GM12878 (cell line): ENCODE measurements at regions not wholly inside any gene's neighbourhood (a gene's known extent, or its start where the extent isn't known, plus 50 kb on each side); places are given as distances from the start of the nearest gene placed in this dataset.

Experiments used
- ATAC-seq: fragments of 200-7000 bp; cut with Tn5 transposase; 3 replicates; pipeline ENCODE4 v1.9.1; 2020; ENCODE audit warnings: mild to moderate bottlenecking, moderate library complexity
- BruUV-seq: library from RNA; stranded (reverse); fragments of 400-500 nt; replicated peaks from 2 replicates; lab custom pipeline; 2021; lab: Mats Ljungman, UMichigan
- CTCF ChIA-PET: fragments of 300-600 bp; sonication (Branson Sonifier 250); formaldehyde crosslinking; extraction: SDS; loops from one replicate; lab custom pipeline; 2021; ENCODE audit warnings: inconsistent platforms; lab: Yijun Ruan, JAX
- POLR2A ChIA-PET: fragments of 350-600 bp; formaldehyde crosslinking; extraction: SDS; loops from one replicate; lab custom pipeline; 2021; ENCODE audit warnings: inconsistent platforms; lab: Charles Lee
- RAD21 ChIA-PET: fragments of 300-600 bp; sonication (Branson Sonifier 250); formaldehyde crosslinking; loops from one replicate; lab custom pipeline; 2023; ENCODE audit warnings: antibody characterized with exemption; ENCODE audit not compliant: unreplicated experiment; lab: Charles Lee
- SMC1A ChIA-PET: fragments of 300-600 bp; sonication (Branson Sonifier 250); formaldehyde crosslinking; loops from one replicate; lab custom pipeline; 2023; ENCODE audit not compliant: unreplicated experiment, uncharacterized antibody; lab: Charles Lee
- DNase-seq: peaks from one replicate; pipeline ENCODE4 v3.0.0-alpha.2; 2011; ENCODE audit warnings: low read depth, low spot score
- FAIRE-seq: peaks from 3 replicates; lab custom pipeline; 2011; peaks lifted over from hg19 to GRCh38; lab: Jason Lieb, UNC
- H2AFZ ChIP-seq: 2 replicates; pipeline ENCODE4 v1.6.0; 2011; ENCODE audit warnings: low read depth, low read length, control low read depth; ENCODE audit not compliant: control insufficient read depth
- H3K27ac ChIP-seq: 2 replicates; pipeline ENCODE4 v1.5.1; 2011; ENCODE audit warnings: control low read depth; ENCODE audit not compliant: control insufficient read depth, insufficient read depth
- H3K27me3 ChIP-seq, 2 experiments: replicated peaks in 1 of 2; 2 replicates each; pipeline versions ENCODE4 v1.6.0 to v1.6.1; 2011; ENCODE audit warnings: low read length in 1 of 2; ENCODE audit not compliant: control insufficient read depth in 2 of 2, insufficient read depth in 2 of 2
- H3K36me3 ChIP-seq, 2 experiments: 2 replicates each; pipeline ENCODE4 v1.5.1; 2011; ENCODE audit warnings: low read length in 1 of 2; ENCODE audit not compliant: control insufficient read depth in 2 of 2, insufficient read depth in 2 of 2
- H3K4me1 ChIP-seq: 2 replicates; pipeline ENCODE4 v1.6.1; 2011; ENCODE audit warnings: mild to moderate bottlenecking, low read length, moderate library complexity, mixed read lengths; ENCODE audit not compliant: control insufficient read depth, insufficient read depth
- H3K4me2 ChIP-seq: 2 replicates; pipeline ENCODE4 v1.6.0; 2011; ENCODE audit warnings: control low read depth; ENCODE audit not compliant: control insufficient read depth, insufficient read depth
- H3K4me3 ChIP-seq: fragments of 200-600 bp; sonication (generic); 2 replicates; pipeline ENCODE4 v1.5.1; 2016
- H3K79me2 ChIP-seq: 2 replicates; pipeline ENCODE4 v1.6.0; 2011; ENCODE audit warnings: low read length; ENCODE audit not compliant: control insufficient read depth, insufficient read depth
- H3K9ac ChIP-seq: 2 replicates; pipeline ENCODE4 v1.8.0; 2011; ENCODE audit warnings: low read length, control low read depth, mixed read lengths; ENCODE audit not compliant: control insufficient read depth, insufficient read depth
- H3K9me3 ChIP-seq: replicated peaks from 3 replicates; pipeline ENCODE4 v1.5.1; 2011; ENCODE audit warnings: mild to moderate bottlenecking, low read length; ENCODE audit not compliant: control insufficient read depth, insufficient read depth
- H4K20me1 ChIP-seq: 2 replicates; pipeline ENCODE4 v1.6.0; 2011; ENCODE audit not compliant: control insufficient read depth, insufficient read depth
- CBFB ChIP-seq: IDR thresholded peaks from 2 replicates; pipeline ENCODE4 v1.6.1; 2016; ENCODE audit warnings: antibody characterized with exemption, low read depth
- MAX ChIP-seq: IDR thresholded peaks from 2 replicates; pipeline ENCODE4 v1.6.1; 2012; ENCODE audit warnings: low read depth, low read length, improper control_type of control experiment
- ZNF592 ChIP-seq: fragments of 450-650 bp; IDR thresholded peaks from 2 replicates; pipeline ENCODE4 v1.6.1; 2017; ENCODE audit warnings: mild to moderate bottlenecking, moderate library complexity
- WGBS: methylation state at CpG from one replicate; pipeline ENCODE4 v1.1.6; 2016; ENCODE audit warnings: low lambda C conversion rate; ENCODE audit not compliant: insufficient replicate concordance, insufficient coverage; ENCODE audit errors: missing lambda C conversion rate; 5-methylcytosine and 5-hydroxymethylcytosine counted together
- in situ Hi-C: fragments of 300-500 bp; cut with MboI; formaldehyde crosslinking; loops from 9 replicates; pipeline ENCODE4 v1.14.3; 2018; ENCODE audit warnings: mixed read lengths
- intact Hi-C: fragments of 100-400 bp; cut with micrococcal nuclease; formaldehyde crosslinking; loops from one replicate; pipeline ENCODE4 v1.14.2; 2022; ENCODE audit not compliant: unreplicated experiment

- Histone ChIP-seq H3K27ac (no peak overlapping the region), H3K79me2 (no peaks in the 10 kb centered on the region), H3K4me1 (peaks cover 50% of the 10 kb centered on the region), H3K4me2 (no peak overlapping the region), H4K20me1 (no peaks in the 10 kb centered on the region), H2AFZ (no peak overlapping the region), H3K4me3 (0 out of 2 replicates have a peak overlapping the region, but pooled peaks have one; percentile 1), H3K36me3 (no peaks in the 10 kb centered on the region), H3K9ac (no peak overlapping the region), H3K27me3 (no peaks in the 10 kb centered on the region), H3K9me3 (peaks cover 14% of the 10 kb centered on the region; the same call in 2 of the 3 replicates)
- TF ChIP-seq MAX (no peak), ZNF592 (no peak), CBFB (no peak)
- ChIA-PET RAD21 (no interaction called here), CTCF (interaction anchor here (1.6 kb wide), 1 partner anchor 11 kb away, joined by 4 read pairs; no protein-coding TSS in a partner anchor), POLR2A (no interaction called here), SMC1A (interaction anchor here (3.4 kb wide), 1 partner anchor 12 kb away, joined by 13 read pairs; no protein-coding TSS in a partner anchor)
- no TSS peak for BruUV-seq
- 27% methylated on average over 3 of the region's 3 CpGs for WGBS
- ATAC-seq = no peak
- intact Hi-C loops = no loop called here
- no peak for DNase-seq
- in situ Hi-C loops = no loop called here
- no peak for FAIRE-seq
Measured at GRCh38 chr1:209104646-209105045, 478.9 kb upstream of the CAMK1G start.
